Chondrocyte (in vitro differentiated cells): ENCODE measurements at regions not wholly inside any gene's neighbourhood (a gene's known extent, or its start where the extent isn't known, plus 50 kb on each side); places are given as distances from the start of the nearest gene placed in this dataset.

Experiments used
- DNase-seq: peaks from one replicate; pipeline ENCODE4 v3.0.0; 2021; ENCODE audit warnings: mixed read lengths, low spot score
- H3K27ac Mint-ChIP-seq: one replicate; pipeline ENCODE4 v1.8.0; 2021; ENCODE audit warnings: mild to moderate bottlenecking, moderate library complexity, mixed read lengths; ENCODE audit not compliant: unreplicated experiment
- H3K27me3 Mint-ChIP-seq: 2 replicates; pipeline ENCODE4 v1.8.0; 2021; ENCODE audit warnings: low read depth, mixed read lengths
- H3K36me3 Mint-ChIP-seq: 2 replicates; pipeline ENCODE4 v1.8.0; 2021; ENCODE audit warnings: low read depth, mixed read lengths
- H3K4me1 Mint-ChIP-seq: 2 replicates; pipeline ENCODE4 v1.8.0; 2021; ENCODE audit warnings: low read depth, mild to moderate bottlenecking, mixed read lengths
- H3K4me3 Mint-ChIP-seq: one replicate; pipeline ENCODE4 v1.8.0; 2021; ENCODE audit warnings: mild to moderate bottlenecking, moderate library complexity, mixed read lengths; ENCODE audit not compliant: unreplicated experiment
- H3K9me3 Mint-ChIP-seq: 2 replicates; pipeline ENCODE4 v1.8.0; 2021; ENCODE audit warnings: low read depth, mixed read lengths
- CTCF ChIP-seq: fragments of 200-600 bp; sonication (generic); IDR thresholded peaks from 2 replicates; pipeline ENCODE4 v1.5.0; 2021; ENCODE audit warnings: antibody characterized with exemption, mild to moderate bottlenecking, moderate library complexity

GRCh38 chr4:33091961-33092360 lies 2371.8 kb downstream of the PCDH7 start:
- DNase-seq = no peak
- Mint-ChIP-seq H3K4me1 (peaks cover 36% of the 10 kb centered on the region), H3K27me3 (no peaks in the 10 kb centered on the region), H3K36me3 (no peaks in the 10 kb centered on the region), H3K4me3 (no peak overlapping the region), H3K27ac (no peak overlapping the region), H3K9me3 (peaks cover 8% of the 10 kb centered on the region)
- no peak for TF ChIP-seq CTCF

- no peak for TF ChIP-seq CTCF
- Mint-ChIP-seq H3K9me3 (no peaks in the 10 kb centered on the region), H3K4me1 (peaks cover 11% of the 10 kb centered on the region), H3K27ac (peak overlapping the region; percentile 3), H3K4me3 (no peak overlapping the region), H3K36me3 (no peaks in the 10 kb centered on the region), H3K27me3 (no peaks in the 10 kb centered on the region)
- no peak for DNase-seq
Measured at GRCh38 chr4:33104273-33104672, 2384.1 kb downstream of the PCDH7 start.

- no peak overlapping the region for H3K4me3 Mint-ChIP-seq
- H3K9me3 Mint-ChIP-seq = peaks cover 10% of the 10 kb centered on the region
- H3K4me1 Mint-ChIP-seq = peaks cover 11% of the 10 kb centered on the region
- DNase-seq = no peak
- peaks cover 2% of the 10 kb centered on the region for H3K36me3 Mint-ChIP-seq
- no peak for TF ChIP-seq CTCF
- no peak overlapping the region for H3K27ac Mint-ChIP-seq
- no peaks in the 10 kb centered on the region for H3K27me3 Mint-ChIP-seq
Measured at GRCh38 chr4:33107814-33108213, 2387.6 kb downstream of the PCDH7 start.

- no peak for TF ChIP-seq CTCF
- Mint-ChIP-seq H3K27ac (no peak overlapping the region), H3K4me1 (no peaks in the 10 kb centered on the region), H3K36me3 (peaks cover 2% of the 10 kb centered on the region), H3K4me3 (no peak overlapping the region), H3K9me3 (peaks cover 12% of the 10 kb centered on the region), H3K27me3 (no peaks in the 10 kb centered on the region)
- no peak for DNase-seq
Measured at GRCh38 chr4:33111117-33111516, 2390.9 kb downstream of the PCDH7 start.

GRCh38 chr4:33116871-33117270 lies 2396.7 kb downstream of the PCDH7 start:
- Mint-ChIP-seq H3K4me3 (no peak overlapping the region), H3K27me3 (no peaks in the 10 kb centered on the region), H3K27ac (no peak overlapping the region), H3K36me3 (peaks cover 2% of the 10 kb centered on the region), H3K9me3 (peaks cover 11% of the 10 kb centered on the region), H3K4me1 (no peaks in the 10 kb centered on the region)
- DNase-seq = no peak
- no peak for TF ChIP-seq CTCF
